ENCODE measurements at regions not wholly inside any gene's neighbourhood (a gene's known extent, or its start where the extent isn't known, plus 50 kb on each side); places are given as distances from the start of the nearest gene placed in this dataset.

DNA sequence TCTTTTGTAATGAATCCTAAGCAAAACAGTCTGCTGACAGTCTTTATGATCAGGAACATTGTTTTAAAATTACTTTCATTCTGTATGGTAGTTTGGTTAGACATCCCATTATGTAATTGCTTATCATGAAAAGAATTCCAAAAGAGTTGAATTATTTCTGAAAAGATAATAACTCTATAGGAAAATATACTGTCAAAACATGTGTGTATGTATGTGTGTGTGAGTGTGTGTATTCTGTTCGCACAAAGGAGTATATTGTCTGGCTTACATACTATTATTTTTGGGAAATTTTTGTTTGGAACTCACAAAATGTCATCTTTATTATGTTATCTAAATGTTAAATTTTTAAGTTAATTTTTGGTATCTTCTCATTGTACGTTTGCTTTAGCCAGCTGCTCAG is 1075.9 kb downstream of the ZPLD1 start:
- TF ChIP-seq, protein P1, sequence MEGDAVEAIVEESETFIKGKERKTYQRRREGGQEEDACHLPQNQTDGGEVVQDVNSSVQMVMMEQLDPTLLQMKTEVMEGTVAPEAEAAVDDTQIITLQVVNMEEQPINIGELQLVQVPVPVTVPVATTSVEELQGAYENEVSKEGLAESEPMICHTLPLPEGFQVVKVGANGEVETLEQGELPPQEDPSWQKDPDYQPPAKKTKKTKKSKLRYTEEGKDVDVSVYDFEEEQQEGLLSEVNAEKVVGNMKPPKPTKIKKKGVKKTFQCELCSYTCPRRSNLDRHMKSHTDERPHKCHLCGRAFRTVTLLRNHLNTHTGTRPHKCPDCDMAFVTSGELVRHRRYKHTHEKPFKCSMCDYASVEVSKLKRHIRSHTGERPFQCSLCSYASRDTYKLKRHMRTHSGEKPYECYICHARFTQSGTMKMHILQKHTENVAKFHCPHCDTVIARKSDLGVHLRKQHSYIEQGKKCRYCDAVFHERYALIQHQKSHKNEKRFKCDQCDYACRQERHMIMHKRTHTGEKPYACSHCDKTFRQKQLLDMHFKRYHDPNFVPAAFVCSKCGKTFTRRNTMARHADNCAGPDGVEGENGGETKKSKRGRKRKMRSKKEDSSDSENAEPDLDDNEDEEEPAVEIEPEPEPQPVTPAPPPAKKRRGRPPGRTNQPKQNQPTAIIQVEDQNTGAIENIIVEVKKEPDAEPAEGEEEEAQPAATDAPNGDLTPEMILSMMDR (IDR thresholded peaks at IDR 0.05) = no peak
- no peak for TF ChIP-seq POLR2A (IDR thresholded peaks at IDR 0.05)

All from body of pancreas (tissue), 4 donors.